HEK293 (cell line): ENCODE measurements at regions not wholly inside any gene's neighbourhood (a gene's known extent, or its start where the extent isn't known, plus 50 kb on each side); places are given as distances from the start of the nearest gene placed in this dataset.

ENCODE experiments used
- MYNN ChIP-seq: fragments of 450-650 bp; formaldehyde crosslinking; IDR thresholded peaks from 2 replicates; pipeline ENCODE4 v1.5.1; 2016; ENCODE audit warnings: missing biosample characterization, missing genetic modification characterization, borderline replicate concordance
- ZNF561 ChIP-seq: fragments of 450-650 bp; IDR thresholded peaks from 2 replicates; pipeline ENCODE4 v1.5.1; 2018; ENCODE audit warnings: missing biosample characterization, missing genetic modification characterization, borderline replicate concordance
- TF ChIP-seq, protein P1 (sequence below): fragments of 450-650 bp; IDR thresholded peaks from 2 replicates; pipeline ENCODE4 v1.5.1; 2018; ENCODE audit warnings: missing biosample characterization, mild to moderate bottlenecking, missing genetic modification characterization
- TF ChIP-seq, protein P2 (sequence below): fragments of 450-650 bp; formaldehyde crosslinking; IDR thresholded peaks from 2 replicates; pipeline ENCODE4 v1.5.1; 2016; ENCODE audit warnings: missing biosample characterization, missing genetic modification characterization, borderline replicate concordance

DNA sequence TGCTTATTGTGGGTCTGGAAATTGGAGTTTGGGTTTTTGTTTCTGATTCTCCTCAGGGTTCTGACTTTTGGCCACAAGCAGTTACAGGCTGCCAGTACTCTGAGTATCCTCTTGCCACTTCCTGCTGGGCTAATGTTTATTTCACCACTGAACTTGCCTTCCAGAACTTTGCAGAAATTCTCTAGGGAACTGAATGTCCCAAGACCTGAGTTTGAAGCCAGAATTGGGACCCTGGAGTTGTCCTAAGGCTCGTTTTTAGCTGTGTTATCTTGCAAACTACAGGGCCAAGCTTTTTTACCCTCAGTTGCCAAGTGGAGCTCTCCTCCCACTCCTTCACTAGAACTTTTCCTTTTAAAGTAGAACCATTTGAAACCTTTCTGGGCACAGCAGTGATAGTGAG is 89.9 kb downstream of the FAT3 start:
- TF ChIP-seq MYNN (tag by site-specific recombination), result no peak
- TF ChIP-seq ZNF561 (tag by site-specific recombination), result no peak
- TF ChIP-seq, protein P1, sequence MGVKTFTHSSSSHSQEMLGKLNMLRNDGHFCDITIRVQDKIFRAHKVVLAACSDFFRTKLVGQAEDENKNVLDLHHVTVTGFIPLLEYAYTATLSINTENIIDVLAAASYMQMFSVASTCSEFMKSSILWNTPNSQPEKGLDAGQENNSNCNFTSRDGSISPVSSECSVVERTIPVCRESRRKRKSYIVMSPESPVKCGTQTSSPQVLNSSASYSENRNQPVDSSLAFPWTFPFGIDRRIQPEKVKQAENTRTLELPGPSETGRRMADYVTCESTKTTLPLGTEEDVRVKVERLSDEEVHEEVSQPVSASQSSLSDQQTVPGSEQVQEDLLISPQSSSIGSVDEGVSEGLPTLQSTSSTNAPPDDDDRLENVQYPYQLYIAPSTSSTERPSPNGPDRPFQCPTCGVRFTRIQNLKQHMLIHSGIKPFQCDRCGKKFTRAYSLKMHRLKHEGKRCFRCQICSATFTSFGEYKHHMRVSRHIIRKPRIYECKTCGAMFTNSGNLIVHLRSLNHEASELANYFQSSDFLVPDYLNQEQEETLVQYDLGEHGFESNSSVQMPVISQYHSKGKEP (tag by site-specific recombination), result no peak
- TF ChIP-seq, protein P2, sequence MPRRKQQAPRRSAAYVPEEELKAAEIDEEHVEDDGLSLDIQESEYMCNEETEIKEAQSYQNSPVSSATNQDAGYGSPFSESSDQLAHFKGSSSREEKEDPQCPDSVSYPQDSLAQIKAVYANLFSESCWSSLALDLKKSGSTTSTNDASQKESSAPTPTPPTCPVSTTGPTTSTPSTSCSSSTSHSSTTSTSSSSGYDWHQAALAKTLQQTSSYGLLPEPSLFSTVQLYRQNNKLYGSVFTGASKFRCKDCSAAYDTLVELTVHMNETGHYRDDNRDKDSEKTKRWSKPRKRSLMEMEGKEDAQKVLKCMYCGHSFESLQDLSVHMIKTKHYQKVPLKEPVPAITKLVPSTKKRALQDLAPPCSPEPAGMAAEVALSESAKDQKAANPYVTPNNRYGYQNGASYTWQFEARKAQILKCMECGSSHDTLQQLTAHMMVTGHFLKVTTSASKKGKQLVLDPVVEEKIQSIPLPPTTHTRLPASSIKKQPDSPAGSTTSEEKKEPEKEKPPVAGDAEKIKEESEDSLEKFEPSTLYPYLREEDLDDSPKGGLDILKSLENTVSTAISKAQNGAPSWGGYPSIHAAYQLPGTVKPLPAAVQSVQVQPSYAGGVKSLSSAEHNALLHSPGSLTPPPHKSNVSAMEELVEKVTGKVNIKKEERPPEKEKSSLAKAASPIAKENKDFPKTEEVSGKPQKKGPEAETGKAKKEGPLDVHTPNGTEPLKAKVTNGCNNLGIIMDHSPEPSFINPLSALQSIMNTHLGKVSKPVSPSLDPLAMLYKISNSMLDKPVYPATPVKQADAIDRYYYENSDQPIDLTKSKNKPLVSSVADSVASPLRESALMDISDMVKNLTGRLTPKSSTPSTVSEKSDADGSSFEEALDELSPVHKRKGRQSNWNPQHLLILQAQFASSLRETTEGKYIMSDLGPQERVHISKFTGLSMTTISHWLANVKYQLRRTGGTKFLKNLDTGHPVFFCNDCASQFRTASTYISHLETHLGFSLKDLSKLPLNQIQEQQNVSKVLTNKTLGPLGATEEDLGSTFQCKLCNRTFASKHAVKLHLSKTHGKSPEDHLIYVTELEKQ (tag by site-specific recombination), result no peak
